GM18507 (cell line): ENCODE measurements at regions not wholly inside any gene's neighbourhood (a gene's known extent, or its start where the extent isn't known, plus 50 kb on each side); places are given as distances from the start of the nearest gene placed in this dataset.

Experiments used
- DNase-seq: peaks from one replicate; pipeline ENCODE4 v3.0.0; 2011; ENCODE audit warnings: low read depth; ENCODE audit not compliant: insufficient read length; ENCODE audit errors: extremely low spot score
- FAIRE-seq: peaks from 2 replicates; lab custom pipeline; 2011; peaks lifted over from hg19 to GRCh38; lab: Jason Lieb, UNC

GRCh38 chr2:223219872-223220657 lies 168.1 kb downstream of the KCNE4 start:
- FAIRE-seq (no peak), DNase-seq (no peak)

DNA sequence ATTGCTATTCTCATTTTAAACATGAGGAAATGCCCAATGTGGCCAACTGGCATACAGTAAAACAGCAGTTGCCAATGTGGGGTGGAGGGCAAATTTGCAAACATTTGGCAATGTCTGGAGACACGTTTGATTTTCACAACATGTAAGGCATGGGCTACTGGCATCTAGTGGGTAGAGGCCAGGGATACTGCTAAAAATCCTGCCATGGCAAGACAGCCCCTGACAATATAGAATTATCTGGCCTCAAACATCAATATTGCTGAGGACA lies 168.6 kb downstream of the KCNE4 start:
- no peak for DNase-seq
- no peak for FAIRE-seq

GRCh38 chr2:223221139-223221835 lies 169.3 kb downstream of the KCNE4 start:
- FAIRE-seq (no peak), DNase-seq (no peak)

DNA sequence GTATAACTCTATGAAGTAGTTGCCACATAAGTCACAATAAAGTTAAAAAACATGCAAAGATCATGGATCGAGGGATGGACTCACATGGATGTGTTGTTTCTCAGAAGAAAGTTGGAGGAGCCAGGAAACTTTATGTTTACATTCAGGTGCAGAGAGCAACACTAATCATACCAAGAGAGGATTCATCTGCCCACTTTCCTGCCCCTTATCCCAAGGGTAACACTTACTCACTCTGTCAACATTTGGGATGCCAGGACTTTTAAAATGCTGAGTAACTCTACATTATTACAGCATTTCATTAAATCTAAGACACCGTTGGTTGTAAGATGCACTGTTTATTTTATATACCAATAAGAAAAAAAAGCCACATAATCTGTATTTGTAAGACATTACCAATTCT lies 170.4 kb downstream of the KCNE4 start:
- FAIRE-seq (no peak), DNase-seq (no peak)

DNA sequence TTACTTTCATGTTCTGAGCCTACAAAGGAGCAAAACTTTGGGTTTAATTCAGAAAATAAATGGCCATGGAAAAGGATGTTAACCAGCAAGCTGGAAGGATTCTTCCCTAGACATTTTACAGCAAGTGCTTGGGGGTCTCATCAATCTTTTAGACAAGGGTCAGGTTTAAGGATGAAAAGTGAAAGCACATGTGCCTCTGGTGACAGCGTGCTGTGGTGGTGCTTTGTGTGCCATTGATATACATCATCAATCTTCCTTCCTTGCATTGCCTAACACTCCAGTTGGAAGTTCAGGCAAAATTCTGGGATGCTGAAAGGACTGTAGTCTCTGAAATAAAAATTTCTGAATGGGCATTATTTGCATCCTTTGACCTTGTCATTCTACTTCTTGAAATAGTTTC lies 171.2 kb downstream of the KCNE4 start:
- DNase-seq (no peak), FAIRE-seq (no peak)

- no peak for FAIRE-seq
- DNase-seq, result no peak
Observed at GRCh38 chr2:223225266-223225665, 173.3 kb downstream of the KCNE4 start.

GRCh38 chr2:223226264-223226663 lies 174.3 kb downstream of the KCNE4 start:
- no peak for FAIRE-seq
- no peak for DNase-seq

DNA sequence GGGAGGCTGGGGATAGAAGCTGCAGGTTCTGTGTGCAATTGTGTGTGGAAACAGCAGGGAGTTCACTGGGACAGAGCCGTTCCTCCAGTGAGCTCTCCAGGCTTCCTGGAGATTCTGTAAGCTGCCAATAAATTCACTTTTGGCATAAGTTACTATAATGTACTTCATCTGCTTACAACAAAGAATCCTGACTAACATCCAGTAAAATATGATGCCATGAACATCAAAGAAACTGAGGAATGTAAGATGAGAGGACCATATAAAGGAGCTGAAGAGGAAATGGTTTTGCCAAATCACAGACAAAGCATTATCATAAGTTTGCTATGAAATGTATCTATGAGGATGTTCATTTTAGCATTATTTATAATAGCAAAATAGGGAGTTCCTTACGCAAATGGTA lies 175.3 kb downstream of the KCNE4 start:
- FAIRE-seq (no peak), DNase-seq (no peak)

- no peak for FAIRE-seq
- DNase-seq, result no peak
Observed at GRCh38 chr2:223228871-223229270, 176.9 kb downstream of the KCNE4 start.

- DNase-seq (no peak), FAIRE-seq (no peak)
Observed at GRCh38 chr2:223230352-223230751, 178.4 kb downstream of the KCNE4 start.

DNA sequence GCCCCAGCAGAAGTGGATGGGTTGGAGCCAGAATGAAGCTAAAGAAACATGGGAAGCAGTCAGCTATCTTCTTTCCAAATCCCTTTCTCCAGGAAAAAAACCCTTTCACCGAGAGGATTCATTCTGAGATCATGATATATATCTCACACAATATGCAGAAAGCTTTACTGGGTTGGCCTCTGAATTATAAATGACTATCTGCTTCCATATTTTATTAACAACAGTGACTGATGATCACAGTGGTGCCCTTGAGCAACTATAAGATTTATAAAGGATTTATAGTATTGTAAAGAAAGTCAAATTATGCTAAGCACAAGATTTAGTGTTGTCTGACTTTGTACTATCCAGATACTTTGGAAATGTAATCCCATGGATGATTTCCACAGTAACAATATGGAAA lies 180.3 kb downstream of the KCNE4 start:
- DNase-seq (no peak), FAIRE-seq (no peak)

- FAIRE-seq, result no peak
- no peak for DNase-seq
Observed at GRCh38 chr2:223232896-223233295, 180.9 kb downstream of the KCNE4 start.

DNA sequence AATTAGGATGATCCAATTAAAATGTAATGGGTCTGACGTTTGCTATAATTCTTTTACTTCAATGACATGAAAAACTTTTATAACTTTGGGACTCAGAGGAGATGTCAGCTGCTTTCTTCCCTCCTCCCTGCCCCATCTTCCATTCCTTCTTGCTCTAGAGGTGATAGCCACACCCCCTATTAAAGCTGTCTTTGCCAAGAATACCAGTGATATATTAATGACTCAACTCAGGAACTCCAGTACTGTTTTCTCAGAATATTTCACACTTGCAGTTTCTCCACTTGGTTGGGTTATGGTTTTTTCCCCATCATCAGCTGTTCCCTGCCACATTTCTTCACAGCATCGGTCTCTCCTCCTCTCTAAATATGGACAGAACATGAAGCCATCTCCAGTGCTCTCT lies 184.0 kb downstream of the KCNE4 start:
- FAIRE-seq (no peak), DNase-seq (no peak)

GRCh38 chr2:223238301-223238700 lies 186.3 kb downstream of the KCNE4 start:
- FAIRE-seq (no peak), DNase-seq (no peak)

- no peak for DNase-seq
- FAIRE-seq, result no peak
Observed at GRCh38 chr2:223243233-223243632, 191.2 kb downstream of the KCNE4 start.

GRCh38 chr2:223247136-223247535 lies 195.1 kb downstream of the KCNE4 start:
- FAIRE-seq (no peak), DNase-seq (no peak)

- no peak for FAIRE-seq
- no peak for DNase-seq
Observed at GRCh38 chr2:223251656-223252229, 199.8 kb downstream of the KCNE4 start.

- no peak for FAIRE-seq
- DNase-seq, result no peak
Observed at GRCh38 chr2:223260681-223261080, 208.7 kb downstream of the KCNE4 start.

- DNase-seq (no peak), FAIRE-seq (no peak)
Observed at GRCh38 chr2:223262946-223263345, 211.0 kb downstream of the KCNE4 start.

GRCh38 chr2:223264541-223265193 lies 212.7 kb downstream of the KCNE4 start:
- no peak for DNase-seq
- FAIRE-seq, result no peak
